A673 (cell line): ENCODE measurements at regions not wholly inside any gene's neighbourhood (a gene's known extent, or its start where the extent isn't known, plus 50 kb on each side); places are given as distances from the start of the nearest gene placed in this dataset.

Source experiments
- BruUV-seq: library from RNA; stranded (reverse); fragments of 400-500 nt; replicated peaks from 2 replicates; lab custom pipeline; 2021; lab: Mats Ljungman, UMichigan
- CTCF ChIA-PET: fragments of 300-600 bp; sonication (Branson Sonifier 250); formaldehyde crosslinking; loops from one replicate; lab custom pipeline; 2022; ENCODE audit warnings: antibody characterized with exemption; lab: Charles Lee
- POLR2A ChIA-PET: fragments of 300-600 bp; sonication (Branson Sonifier 250); formaldehyde crosslinking; loops from one replicate; lab custom pipeline; 2022; ENCODE audit warnings: antibody characterized with exemption; ENCODE audit not compliant: low non-redundant PET; lab: Charles Lee
- DNase-seq: peaks from one replicate; pipeline ENCODE4 v3.0.0-alpha.2; 2015; ENCODE audit warnings: low spot score
- H3K27ac ChIP-seq: fragments of 200-600 bp; sonication (generic); 2 replicates; pipeline ENCODE4 v1.5.1; 2016; ENCODE audit warnings: mixed run types, low read depth, mild to moderate bottlenecking, mixed read lengths, antibody characterized with exemption, low read length; ENCODE audit not compliant: poor library complexity, severe bottlenecking
- H3K27me3 ChIP-seq: fragments of 200-600 bp; sonication (generic); replicated peaks from 2 replicates; pipeline ENCODE4 v1.6.1; 2017; ENCODE audit warnings: mixed run types, low read depth, mild to moderate bottlenecking, mixed read lengths, antibody characterized with exemption, low read length; ENCODE audit not compliant: insufficient read depth, poor library complexity
- H3K36me3 ChIP-seq: fragments of 200-600 bp; sonication (generic); 2 replicates; pipeline ENCODE4 v1.6.1; 2016; ENCODE audit warnings: mixed run types, mild to moderate bottlenecking, mixed read lengths, antibody characterized with exemption, low read length; ENCODE audit not compliant: insufficient read depth, poor library complexity, severe bottlenecking
- H3K4me1 ChIP-seq: fragments of 200-600 bp; sonication (generic); 2 replicates; pipeline ENCODE4 v1.6.1; 2017; ENCODE audit warnings: mixed run types, mild to moderate bottlenecking, mixed read lengths, antibody characterized with exemption, low read length; ENCODE audit not compliant: insufficient read depth, poor library complexity, severe bottlenecking
- H3K4me3 ChIP-seq: fragments of 200-600 bp; sonication (generic); 2 replicates; pipeline ENCODE4 v1.5.1; 2016; ENCODE audit warnings: low read depth, mixed run types, mild to moderate bottlenecking, mixed read lengths, low read length; ENCODE audit not compliant: poor library complexity, severe bottlenecking
- H3K9me3 ChIP-seq: fragments of 200-600 bp; sonication (generic); 2 replicates; pipeline ENCODE4 v1.6.1; 2016; ENCODE audit warnings: mixed run types, low read depth, mild to moderate bottlenecking, mixed read lengths, antibody characterized with exemption, low read length; ENCODE audit not compliant: poor library complexity, severe bottlenecking
- CTCF ChIP-seq: fragments of 300-800, 200-600 bp; sonication (generic); conservative IDR thresholded peaks from 2 replicates; pipeline ENCODE4 v1.5.1; 2017; ENCODE audit warnings: low read depth, mild to moderate bottlenecking, antibody characterized with exemption, low read length, moderate library complexity, mixed read lengths
- EZH2 ChIP-seq: fragments of 200-600 bp; sonication (generic); IDR thresholded peaks from 2 replicates; pipeline ENCODE4 v1.6.1; 2017; ENCODE audit warnings: borderline replicate concordance, low read depth, mild to moderate bottlenecking, mixed read lengths, antibody characterized with exemption, low read length; ENCODE audit not compliant: poor library complexity, severe bottlenecking
- intact Hi-C: fragments of 100-400 bp; cut with micrococcal nuclease; formaldehyde crosslinking; loops from one replicate; pipeline ENCODE4 v1.10.0; 2022; ENCODE audit not compliant: unreplicated experiment

GRCh38 chr2:37569986-37570679 lies 101.3 kb downstream of the CDC42EP3 start:
- ChIA-PET POLR2A (no interaction called here), CTCF (interaction anchor here (0.6 kb wide), 1 partner anchor 34 kb away, joined by 3 read pairs; no protein-coding TSS in a partner anchor)
- H3K27me3 ChIP-seq = no peaks in the 10 kb centered on the region
- TF ChIP-seq EZH2 = no peak
- TF ChIP-seq CTCF = no peak
- H3K9me3 ChIP-seq = no peaks in the 10 kb centered on the region
- no peak overlapping the region for H3K27ac ChIP-seq
- H3K4me1 ChIP-seq = peaks cover 22% of the 10 kb centered on the region
- BruUV-seq = no TSS peak
- no peaks in the 10 kb centered on the region for H3K36me3 ChIP-seq
- no peak overlapping the region for H3K4me3 ChIP-seq
- no peak for DNase-seq
- intact Hi-C loops = no loop called here

- Histone ChIP-seq H3K27me3 (no peaks in the 10 kb centered on the region), H3K36me3 (no peaks in the 10 kb centered on the region), H3K4me3 (no peak overlapping the region), H3K27ac (no peak overlapping the region), H3K4me1 (peaks cover 18% of the 10 kb centered on the region), H3K9me3 (no peaks in the 10 kb centered on the region)
- ChIA-PET CTCF (no interaction called here), POLR2A (no interaction called here)
- no peak for DNase-seq
- no peak for TF ChIP-seq CTCF
- no TSS peak for BruUV-seq
- intact Hi-C loops = no loop called here
Measured at GRCh38 chr2:37570773-37571586, 100.5 kb downstream of the CDC42EP3 start.

GRCh38 chr2:37571587-37572136 lies 99.8 kb downstream of the CDC42EP3 start:
- no peak for TF ChIP-seq CTCF
- no peak for TF ChIP-seq EZH2
- POLR2A ChIA-PET = no interaction called here
- intact Hi-C loops = no loop called here
- Histone ChIP-seq H3K4me1 (peaks cover 14% of the 10 kb centered on the region), H3K36me3 (no peaks in the 10 kb centered on the region), H3K27ac (no peak overlapping the region), H3K4me3 (no peak overlapping the region), H3K9me3 (no peaks in the 10 kb centered on the region), H3K27me3 (no peaks in the 10 kb centered on the region)
- no peak for DNase-seq
- BruUV-seq = no TSS peak
- CTCF ChIA-PET = no interaction called here
